Gastrocnemius medialis (tissue), 4 donors: ENCODE measurements at regions not wholly inside any gene's neighbourhood (a gene's known extent, or its start where the extent isn't known, plus 50 kb on each side); places are given as distances from the start of the nearest gene placed in this dataset.
"Not testable (repeated sequence)": the region's sequence is repeated elsewhere in the genome, so short reads cannot be mapped to it uniquely, and the experiment has no call there.

Source experiments
- ATAC-seq, 2 donors: fragments of 150-250 bp; one replicate each; pipeline ENCODE4 v1.9.1; 2016
- DNase-seq, 2 donors: peaks; one replicate each; pipeline ENCODE4 v3.0.0-alpha.2; 2019
- H3K27ac ChIP-seq, 4 donors: fragments of 200-600 bp; sonication (generic); 1 replicate in 1 of 4; 2 replicates in 3 of 4; pipeline ENCODE4 v1.5.1; 2016 to 2018; ENCODE audit warnings: mild to moderate bottlenecking in 2 of 4, moderate library complexity in 1 of 4
- H3K27me3 ChIP-seq, 3 donors: fragments of 200-600 bp; sonication (generic) in 2 of 3; 1 replicate in 1 of 3; 2 replicates in 2 of 3; pipeline versions ENCODE4 v1.5.1 to v1.6.0; 2016 to 2019; ENCODE audit warnings: mild to moderate bottlenecking in 1 of 3, moderate library complexity in 1 of 3
- H3K36me3 ChIP-seq, 2 donors: fragments of 200-600 bp; sonication (generic) in 1 of 2; one replicate each; pipeline ENCODE4 v1.5.1; 2017 to 2018
- H3K4me1 ChIP-seq, 2 donors: fragments of 200-600 bp; sonication (generic) in 1 of 2; one replicate each; pipeline ENCODE4 v1.5.1; 2016 to 2017; ENCODE audit warnings: mild to moderate bottlenecking in 2 of 2
- H3K4me3 ChIP-seq, 4 donors: fragments of 200-600 bp; sonication (generic) in 3 of 4; 1 replicate in 1 of 4; 2 replicates in 3 of 4; pipeline ENCODE4 v1.5.1; 2016 to 2019; ENCODE audit warnings: mild to moderate bottlenecking in 2 of 4
- H3K9me3 ChIP-seq, 3 donors: fragments of 200-600 bp; sonication (generic) in 2 of 3; 1 replicate in 1 of 3; 2 replicates in 2 of 3; pipeline ENCODE4 v1.5.1; 2016 to 2019
- CTCF ChIP-seq, 5 experiments: fragments of 450-650 bp in 3 of 5; fragments of 200-600 bp in 2 of 5; sonication (generic) in 2 of 5; IDR thresholded peaks in 4 of 5; conservative IDR thresholded peaks in 1 of 5; 1 replicate in 4 of 5; 2 replicates in 1 of 5; pipeline ENCODE4 v1.5.1; 2016 to 2019; ENCODE audit warnings: antibody characterized with exemption in 5 of 5, mild to moderate bottlenecking in 3 of 5, moderate library complexity in 3 of 5
- POLR2A ChIP-seq, 2 donors: fragments of 450-650 bp; IDR thresholded peaks; one replicate each; pipeline ENCODE4 v1.6.1; 2017; ENCODE audit warnings: antibody characterized with exemption in 2 of 2, mild to moderate bottlenecking in 2 of 2, moderate library complexity in 2 of 2
- in situ Hi-C, 4 donors: fragments of 200-750 bp; cut with MboI; loops; one replicate each; pipeline versions ENCODE4 v1.15.0 to v1.8.0; 2017; ENCODE audit warnings: low sequenced_read_pairs in 4 of 4
- intact Hi-C: fragments of 100-400 bp; cut with DNase I; formaldehyde crosslinking; loops from one replicate; pipeline ENCODE4 v1.15.1; 2023; ENCODE audit warnings: low total_unique reads

- in situ Hi-C loops = no loop called here
- ATAC-seq = no peak
- no peaks in the 10 kb centered on the region for H3K36me3 ChIP-seq
Observed at GRCh38 chr11:49405743-49406142, 197.3 kb upstream of the FOLH1 start.

GRCh38 chr11:49395789-49396188, 187.4 kb upstream of the FOLH1 start:
- H3K36me3 ChIP-seq, H3K9me3 ChIP-seq, H3K4me3 ChIP-seq, DNase-seq, intact Hi-C loops, H3K27ac ChIP-seq, in situ Hi-C loops, H3K4me1 ChIP-seq, H3K27me3 ChIP-seq, ATAC-seq: not testable (repeated sequence)

More at GRCh38 chr11:49405743-49406142, 197.3 kb upstream of the FOLH1 start:
- DNase-seq = no peak
- Histone ChIP-seq H3K27ac (no peak overlapping the region), H3K4me3 (no peak overlapping the region), H3K4me1 (no peaks in the 10 kb centered on the region), H3K9me3 (no peaks in the 10 kb centered on the region), H3K27me3 (no peaks in the 10 kb centered on the region)
- TF ChIP-seq CTCF (IDR thresholded peaks at IDR 0.05 in 4 of 5, conservative IDR thresholded peaks at IDR 0.05 in 1 of 5) = no peak
- no peak for TF ChIP-seq POLR2A (IDR thresholded peaks at IDR 0.05)
- intact Hi-C loops = no loop called here

GRCh38 chr11:49390362-49390761, 182.0 kb upstream of the FOLH1 start:
- H3K4me1 ChIP-seq, ATAC-seq, H3K4me3 ChIP-seq, H3K27ac ChIP-seq, H3K9me3 ChIP-seq, H3K36me3 ChIP-seq, in situ Hi-C loops, H3K27me3 ChIP-seq, DNase-seq, intact Hi-C loops: not testable (repeated sequence)

- H3K4me1 ChIP-seq, H3K27ac ChIP-seq, H3K4me3 ChIP-seq, in situ Hi-C loops, H3K36me3 ChIP-seq, DNase-seq, H3K9me3 ChIP-seq, intact Hi-C loops, H3K27me3 ChIP-seq, ATAC-seq: not testable (repeated sequence)
Observed at GRCh38 chr11:49389149-49389548, 180.7 kb upstream of the FOLH1 start.

- DNase-seq, intact Hi-C loops, H3K36me3 ChIP-seq, in situ Hi-C loops, H3K4me1 ChIP-seq, H3K27me3 ChIP-seq, H3K27ac ChIP-seq, H3K9me3 ChIP-seq, ATAC-seq, H3K4me3 ChIP-seq: not testable (repeated sequence)
Observed at GRCh38 chr11:49384371-49384770, 176.0 kb upstream of the FOLH1 start.

GRCh38 chr11:49377978-49378377, 169.6 kb upstream of the FOLH1 start:
- ATAC-seq (no peak), DNase-seq (no peak)
- Histone ChIP-seq H3K4me3 (no peak overlapping the region), H3K4me1 (no peaks in the 10 kb centered on the region), H3K36me3 (no peaks in the 10 kb centered on the region), H3K27me3 (no peaks in the 10 kb centered on the region), H3K9me3 (no peaks in the 10 kb centered on the region), H3K27ac (no peak overlapping the region)
- TF ChIP-seq CTCF (IDR thresholded peaks at IDR 0.05 in 4 of 5, conservative IDR thresholded peaks at IDR 0.05 in 1 of 5) (no peak), POLR2A (IDR thresholded peaks at IDR 0.05) (no peak)
- intact Hi-C loops (no loop called here), in situ Hi-C loops (no loop called here)

GRCh38 chr11:49373866-49374265, 165.5 kb upstream of the FOLH1 start:
- in situ Hi-C loops, H3K9me3 ChIP-seq, H3K4me1 ChIP-seq, ATAC-seq, H3K36me3 ChIP-seq, intact Hi-C loops, DNase-seq, H3K27me3 ChIP-seq, H3K4me3 ChIP-seq, H3K27ac ChIP-seq: not testable (repeated sequence)

- H3K36me3 ChIP-seq, ATAC-seq, DNase-seq, H3K9me3 ChIP-seq, H3K27me3 ChIP-seq, H3K4me3 ChIP-seq, H3K27ac ChIP-seq, in situ Hi-C loops, intact Hi-C loops, H3K4me1 ChIP-seq: not testable (repeated sequence)
Observed at GRCh38 chr11:49373385-49373784, 165.0 kb upstream of the FOLH1 start.

GRCh38 chr11:49372137-49372536, 163.7 kb upstream of the FOLH1 start:
- ATAC-seq, DNase-seq, H3K4me3 ChIP-seq, in situ Hi-C loops, intact Hi-C loops, H3K27ac ChIP-seq, H3K36me3 ChIP-seq, H3K27me3 ChIP-seq, H3K4me1 ChIP-seq, H3K9me3 ChIP-seq: not testable (repeated sequence)

GRCh38 chr11:49368556-49368955, 160.2 kb upstream of the FOLH1 start:
- in situ Hi-C loops, intact Hi-C loops, H3K4me3 ChIP-seq, H3K27ac ChIP-seq, DNase-seq, ATAC-seq, H3K36me3 ChIP-seq, H3K4me1 ChIP-seq, H3K9me3 ChIP-seq, H3K27me3 ChIP-seq: not testable (repeated sequence)

GRCh38 chr11:49365375-49365774, 157.0 kb upstream of the FOLH1 start:
- H3K9me3 ChIP-seq, in situ Hi-C loops, H3K27ac ChIP-seq, DNase-seq, H3K36me3 ChIP-seq, H3K4me3 ChIP-seq, H3K4me1 ChIP-seq, H3K27me3 ChIP-seq, intact Hi-C loops: not testable (repeated sequence)
- peak; percentile 64 to 80 for ATAC-seq
